H1 (cell line): ENCODE measurements at regions not wholly inside any gene's neighbourhood (a gene's known extent, or its start where the extent isn't known, plus 50 kb on each side); places are given as distances from the start of the nearest gene placed in this dataset.
"Not testable (repeated sequence)": the region's sequence is repeated elsewhere in the genome, so short reads cannot be mapped to it uniquely, and the experiment has no call there.

Experiments used
- CTCF ChIA-PET: fragments of 300-600 bp; sonication (Branson Sonifier 250); formaldehyde crosslinking; loops from one replicate; lab custom pipeline; 2021; ENCODE audit not compliant: partially characterized antibody; lab: Charles Lee
- POLR2A ChIA-PET: fragments of 300-600 bp; sonication (Branson Sonifier 250); formaldehyde crosslinking; loops from one replicate; lab custom pipeline; 2021; ENCODE audit warnings: inconsistent platforms; ENCODE audit not compliant: partially characterized antibody; lab: Charles Lee
- DNase-seq, 2 experiments: peaks; one replicate each; pipeline versions ENCODE4 v3.0.0 to v3.0.0-alpha.2; 2010 to 2022; ENCODE audit warnings: low spot score in 2 of 2, low read depth in 1 of 2, mixed read lengths in 1 of 2
- FAIRE-seq: peaks from 2 replicates; lab custom pipeline; 2011; peaks lifted over from hg19 to GRCh38; lab: Jason Lieb, UNC
- H2AFZ ChIP-seq: 2 replicates; pipeline ENCODE4 v1.8.1; 2012; ENCODE audit warnings: low read length, inconsistent platforms
- H2AK5ac ChIP-seq: 2 replicates; pipeline ENCODE4 v1.6.1; 2013; ENCODE audit warnings: low read depth, low read length
- H2BK120ac ChIP-seq: replicated peaks from 2 replicates; pipeline ENCODE3; 2013; ENCODE audit warnings: low read depth, low read length, inconsistent platforms
- H2BK12ac ChIP-seq: 2 replicates; pipeline ENCODE4 v1.6.1; 2013; ENCODE audit warnings: low read depth, low read length
- H2BK15ac ChIP-seq: 2 replicates; pipeline ENCODE4 v1.6.1; 2013; ENCODE audit warnings: low read length
- H2BK20ac ChIP-seq: 2 replicates; pipeline ENCODE4 v1.6.1; 2013; ENCODE audit warnings: low read length
- H2BK5ac ChIP-seq: 2 replicates; pipeline ENCODE4 v1.6.1; 2013; ENCODE audit warnings: low read depth, low read length
- H3K14ac ChIP-seq: 2 replicates; pipeline ENCODE4 v1.6.1; 2013; ENCODE audit warnings: inconsistent platforms; ENCODE audit not compliant: insufficient read length
- H3K18ac ChIP-seq: 2 replicates; pipeline ENCODE4 v1.6.1; 2013; ENCODE audit warnings: low read length; ENCODE audit errors: extremely low read depth
- H3K23ac ChIP-seq: 2 replicates; pipeline ENCODE4 v1.6.1; 2013; ENCODE audit warnings: inconsistent platforms; ENCODE audit not compliant: insufficient read length
- H3K23me2 ChIP-seq: 2 replicates; pipeline ENCODE4 v1.6.1; 2013; ENCODE audit warnings: low read depth, low read length
- H3K27ac ChIP-seq: 2 replicates; pipeline ENCODE4 v1.6.1; 2011; ENCODE audit warnings: low read depth, low read length, inconsistent platforms
- H3K27me3 ChIP-seq, 4 experiments: replicated peaks in 1 of 4; 1 replicate in 1 of 4; 2 replicates in 3 of 4; pipeline versions ENCODE4 v1.6.1 to v1.8.1; 2011 to 2013; ENCODE audit warnings: low read length in 3 of 4, mild to moderate bottlenecking in 3 of 4, inconsistent platforms in 2 of 4, mixed read lengths in 2 of 4, moderate library complexity in 1 of 4; ENCODE audit not compliant: control insufficient read depth in 3 of 4, insufficient read depth in 3 of 4; ENCODE audit errors: extremely low read depth in 1 of 4
- H3K36me3 ChIP-seq, 4 experiments: 2 replicates each; pipeline versions ENCODE4 v1.6.1 to v1.8.1; 2011 to 2013; ENCODE audit warnings: mild to moderate bottlenecking in 4 of 4, low read length in 3 of 4, moderate library complexity in 2 of 4, control low read depth in 1 of 4, inconsistent platforms in 1 of 4; ENCODE audit not compliant: insufficient read depth in 4 of 4, control insufficient read depth in 2 of 4
- H3K4ac ChIP-seq: replicated peaks from 2 replicates; pipeline ENCODE3; 2013; ENCODE audit warnings: low read length, low read depth, mixed read lengths, inconsistent platforms; ENCODE audit not compliant: insufficient read length
- H3K4me1 ChIP-seq, 4 experiments: replicated peaks in 1 of 4; 1 replicate in 1 of 4; 2 replicates in 3 of 4; pipeline versions ENCODE4 v1.6.1 to v1.8.1; 2011 to 2013; ENCODE audit warnings: low read length in 3 of 4, inconsistent platforms in 2 of 4, mixed read lengths in 1 of 4; ENCODE audit not compliant: insufficient read depth in 4 of 4, control insufficient read depth in 3 of 4
- H3K4me2 ChIP-seq, 2 experiments: 2 replicates each; pipeline versions ENCODE4 v1.6.1 to v1.8.1; 2011 to 2013; ENCODE audit warnings: low read depth in 2 of 2, low read length in 2 of 2, control low read depth in 1 of 2, inconsistent platforms in 1 of 2, mild to moderate bottlenecking in 1 of 2; ENCODE audit not compliant: insufficient read depth in 1 of 2
- H3K4me3 ChIP-seq, 4 experiments: fragments of 200-600, 300-600 bp in 1 of 4; sonication (generic), shearing (Covaris generic), sonication (Bioruptor Twin) in 1 of 4; 2 replicates each; pipeline versions ENCODE4 v1.5.1 to v1.8.1; 2011 to 2016; ENCODE audit warnings: low read length in 4 of 4, low read depth in 3 of 4, control low read depth in 2 of 4, inconsistent platforms in 2 of 4, mild to moderate bottlenecking in 2 of 4, mixed read lengths in 1 of 4, moderate library complexity in 1 of 4; ENCODE audit not compliant: insufficient read depth in 2 of 4; ENCODE audit errors: extremely low read depth in 1 of 4
- H3K56ac ChIP-seq: replicated peaks from 2 replicates; pipeline ENCODE3; 2013; ENCODE audit warnings: low read depth, mild to moderate bottlenecking, mixed read lengths, low read length, inconsistent platforms; ENCODE audit not compliant: insufficient read length
- H3K79me1 ChIP-seq: 2 replicates; pipeline ENCODE4 v1.6.1; 2013; ENCODE audit warnings: low read depth, low read length, control low read depth
- H3K79me2 ChIP-seq, 2 experiments: 2 replicates each; pipeline versions ENCODE4 v1.6.1 to v1.8.1; 2012 to 2013; ENCODE audit warnings: low read length in 2 of 2, mild to moderate bottlenecking in 2 of 2, inconsistent platforms in 1 of 2; ENCODE audit not compliant: insufficient read depth in 2 of 2, control insufficient read depth in 1 of 2
- H3K9ac ChIP-seq, 4 experiments: replicated peaks in 1 of 4; 1 replicate in 1 of 4; 2 replicates in 3 of 4; pipeline versions ENCODE4 v1.6.1 to v1.8.1; 2011 to 2013; ENCODE audit warnings: low read depth in 3 of 4, low read length in 3 of 4, control low read depth in 2 of 4, mild to moderate bottlenecking in 2 of 4, moderate library complexity in 2 of 4, inconsistent platforms in 1 of 4; ENCODE audit errors: extremely low read depth in 1 of 4
- H3K9me3 ChIP-seq, 2 experiments: 2 replicates each; pipeline versions ENCODE4 v1.6.1 to v1.8.1; 2012 to 2013; ENCODE audit warnings: mild to moderate bottlenecking in 2 of 2, moderate library complexity in 2 of 2, control low read depth in 1 of 2, inconsistent platforms in 1 of 2, low read depth in 1 of 2, low read length in 1 of 2, mixed read lengths in 1 of 2; ENCODE audit not compliant: insufficient read depth in 2 of 2
- H4K20me1 ChIP-seq, 2 experiments: replicated peaks in 1 of 2; 2 replicates each; pipeline versions ENCODE3 to v1.8.1; 2011 to 2013; ENCODE audit warnings: inconsistent platforms in 2 of 2, low read length in 2 of 2, mild to moderate bottlenecking in 1 of 2; ENCODE audit not compliant: insufficient read depth in 2 of 2, control insufficient read depth in 1 of 2
- H4K5ac ChIP-seq: 2 replicates; pipeline ENCODE4 v1.6.1; 2013; ENCODE audit warnings: low read length, low read depth, mixed read lengths, inconsistent platforms; ENCODE audit not compliant: insufficient read length
- H4K8ac ChIP-seq: 2 replicates; pipeline ENCODE4 v1.8.0; 2013; ENCODE audit warnings: mild to moderate bottlenecking, moderate library complexity, low read length, inconsistent platforms; ENCODE audit not compliant: insufficient read depth; ENCODE audit errors: extremely low read depth
- H4K91ac ChIP-seq: replicated peaks from 2 replicates; pipeline ENCODE3; 2013; ENCODE audit warnings: low read length, mixed read lengths, inconsistent platforms; ENCODE audit not compliant: insufficient read length
- WGBS, 2 experiments: shearing (Covaris generic) in 1 of 2; methylation state at CpG; one replicate each; pipeline versions ENCODE4 v1.1.6 to v1.1.7; 2013 to 2015; ENCODE audit warnings: low lambda C conversion rate in 2 of 2, mixed read lengths in 2 of 2, inconsistent platforms in 1 of 2, low coverage in 1 of 2, missing lambda C conversion rate in 1 of 2; ENCODE audit not compliant: insufficient replicate concordance in 2 of 2, insufficient coverage in 1 of 2, insufficient read length in 1 of 2; ENCODE audit errors: extremely low coverage in 1 of 2, missing lambda C conversion rate in 1 of 2; 5-methylcytosine and 5-hydroxymethylcytosine counted together

DNA sequence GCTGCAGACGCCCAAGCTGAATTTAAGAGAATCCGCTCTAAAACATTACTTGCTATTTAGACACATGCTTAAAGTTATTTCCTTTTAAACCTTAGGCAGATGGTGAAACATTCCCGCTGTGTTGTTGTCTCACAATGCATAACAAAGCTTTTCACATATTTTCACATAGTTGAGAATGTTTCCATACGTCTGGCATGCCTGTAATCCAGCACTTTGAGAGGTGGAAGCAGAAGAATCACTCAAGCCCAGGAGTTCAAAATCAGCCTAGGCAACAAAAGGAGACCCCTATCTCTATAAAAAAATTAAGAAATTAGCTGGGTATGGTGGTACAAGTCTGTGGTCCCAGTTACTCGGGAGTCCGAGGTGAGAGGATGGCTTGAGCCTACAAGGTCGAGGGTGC lies 2663.0 kb upstream of the DEFB115 start:
- H2AFZ ChIP-seq, H3K56ac ChIP-seq, H3K9me3 ChIP-seq, CTCF ChIA-PET, H2BK15ac ChIP-seq, H3K36me3 ChIP-seq, H3K14ac ChIP-seq, H3K27ac ChIP-seq, H3K27me3 ChIP-seq, H4K91ac ChIP-seq, DNase-seq, H3K4me3 ChIP-seq, H2BK20ac ChIP-seq, H2BK120ac ChIP-seq, FAIRE-seq, H4K5ac ChIP-seq, H2BK12ac ChIP-seq, H3K79me1 ChIP-seq, H3K23me2 ChIP-seq, H4K20me1 ChIP-seq, H4K8ac ChIP-seq, H2AK5ac ChIP-seq, H3K9ac ChIP-seq, H3K79me2 ChIP-seq, H3K4me1 ChIP-seq, H3K18ac ChIP-seq, H2BK5ac ChIP-seq, H3K23ac ChIP-seq, POLR2A ChIA-PET, H3K4ac ChIP-seq, H3K4me2 ChIP-seq: not testable (repeated sequence)
- 69% methylated on average over 5 of the region's 7 CpGs; no CpG with 5 or more reads in 1 of the 2 experiments for WGBS, 2 experiments

DNA sequence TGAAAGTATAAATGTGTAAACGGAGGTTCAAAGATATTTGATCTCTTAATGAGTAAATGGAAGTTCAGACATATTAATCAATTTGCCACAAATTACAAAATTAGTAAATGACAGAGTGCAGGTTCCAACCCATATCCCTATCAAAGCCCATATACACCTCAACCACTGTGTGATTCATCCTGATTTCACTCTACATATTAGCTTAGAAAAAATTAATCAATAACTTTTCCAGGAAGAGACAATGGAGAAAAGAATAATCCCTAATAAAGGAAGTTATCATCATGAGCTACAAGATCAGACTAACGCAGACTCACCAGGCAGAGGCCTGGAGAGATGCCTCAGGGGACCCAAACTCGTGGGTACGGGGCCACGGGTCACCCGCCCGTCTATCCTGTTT lies 2655.5 kb upstream of the DEFB115 start:
- H2AK5ac ChIP-seq, DNase-seq, H2BK5ac ChIP-seq, H3K79me2 ChIP-seq, POLR2A ChIA-PET, H3K23ac ChIP-seq, H4K91ac ChIP-seq, H3K27ac ChIP-seq, H3K56ac ChIP-seq, H3K9ac ChIP-seq, H4K8ac ChIP-seq, H3K4me1 ChIP-seq, CTCF ChIA-PET, H3K14ac ChIP-seq, H2BK12ac ChIP-seq, H3K27me3 ChIP-seq, H3K79me1 ChIP-seq, H3K36me3 ChIP-seq, H3K18ac ChIP-seq, H4K5ac ChIP-seq, H3K4ac ChIP-seq, FAIRE-seq, H2AFZ ChIP-seq, H2BK15ac ChIP-seq, H2BK20ac ChIP-seq, H2BK120ac ChIP-seq, H4K20me1 ChIP-seq, H3K23me2 ChIP-seq: not testable (repeated sequence)
- Histone ChIP-seq H3K9me3 (peaks cover 6 to 19% of the 10 kb centered on the region in 2 experiments; a peak in 2 of 4 replicates), H3K4me2 (peak overlapping the region in 1 of 2 experiments; percentile 37; a peak in 1 of 4 replicates), H3K4me3 (peak overlapping the region in 1 of 4 experiments; percentile 81; a peak in 2 of 8 replicates)
- WGBS, 2 experiments: 83% methylated on average over 6 of the region's 7 CpGs; no CpG with 5 or more reads in 1 of the 2 experiments
